ENCODE measurements at regions not wholly inside any gene's neighbourhood (a gene's known extent, or its start where the extent isn't known, plus 50 kb on each side); places are given as distances from the start of the nearest gene placed in this dataset.

- no peaks in the 10 kb centered on the region for H3K9me3 ChIP-seq
- no peak overlapping the region for H3K27ac ChIP-seq
- no peaks in the 10 kb centered on the region for H3K27me3 ChIP-seq
- no peak for DNase-seq
- TF ChIP-seq CTCF (IDR thresholded peaks at IDR 0.05) (no peak), POLR2A (IDR thresholded peaks at IDR 0.05) (no peak)
- intact Hi-C loops (cut with DNase I; ENCODE audit: low total_unique reads): no loop called here
- H3K4me1 ChIP-seq: no peaks in the 10 kb centered on the region
- no peaks in the 10 kb centered on the region for H3K36me3 ChIP-seq
- H3K4me3 ChIP-seq: no peak overlapping the region
Measured at GRCh38 chr2:144234542-144234871, 285.4 kb downstream of the ZEB2 start.

GRCh38 chr2:144233733-144234541, 286.0 kb downstream of the ZEB2 start:
- Histone ChIP-seq H3K36me3 (no peaks in the 10 kb centered on the region), H3K4me3 (no peak overlapping the region), H3K27me3 (no peaks in the 10 kb centered on the region), H3K4me1 (no peaks in the 10 kb centered on the region), H3K9me3 (no peaks in the 10 kb centered on the region), H3K27ac (no peak overlapping the region)
- intact Hi-C loops (cut with DNase I; ENCODE audit: low total_unique reads): no loop called here
- TF ChIP-seq CTCF (IDR thresholded peaks at IDR 0.05) (no peak), POLR2A (IDR thresholded peaks at IDR 0.05) (no peak)
- DNase-seq: no peak

DNA sequence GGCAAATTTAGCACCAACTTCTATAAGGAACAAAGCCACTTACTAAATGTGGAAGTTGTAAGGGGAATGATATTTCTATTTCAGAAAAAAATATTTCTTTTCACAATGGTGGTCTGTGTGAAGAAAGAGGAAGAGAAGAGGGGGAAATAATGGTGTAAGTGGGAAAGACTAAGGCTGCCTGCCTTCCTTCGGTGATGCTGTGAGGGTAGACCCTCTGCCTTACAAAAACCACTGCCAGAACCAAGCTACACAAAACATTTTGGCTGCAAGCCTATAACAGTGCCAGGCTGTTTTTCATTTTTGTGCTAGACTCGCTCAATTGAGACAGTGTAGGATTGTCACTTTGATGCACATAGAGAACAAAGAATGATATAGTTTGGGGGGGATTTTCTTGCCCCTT, 286.6 kb downstream of the ZEB2 start:
- H3K27me3 ChIP-seq: no peaks in the 10 kb centered on the region
- intact Hi-C loops (cut with DNase I; ENCODE audit: low total_unique reads): no loop called here
- H3K9me3 ChIP-seq: no peaks in the 10 kb centered on the region
- no peaks in the 10 kb centered on the region for H3K4me1 ChIP-seq
- no peak for TF ChIP-seq POLR2A (IDR thresholded peaks at IDR 0.05)
- no peak for TF ChIP-seq CTCF (IDR thresholded peaks at IDR 0.05)
- no peak for DNase-seq
- H3K36me3 ChIP-seq: no peaks in the 10 kb centered on the region
- H3K27ac ChIP-seq: no peak overlapping the region
- no peak overlapping the region for H3K4me3 ChIP-seq

DNA sequence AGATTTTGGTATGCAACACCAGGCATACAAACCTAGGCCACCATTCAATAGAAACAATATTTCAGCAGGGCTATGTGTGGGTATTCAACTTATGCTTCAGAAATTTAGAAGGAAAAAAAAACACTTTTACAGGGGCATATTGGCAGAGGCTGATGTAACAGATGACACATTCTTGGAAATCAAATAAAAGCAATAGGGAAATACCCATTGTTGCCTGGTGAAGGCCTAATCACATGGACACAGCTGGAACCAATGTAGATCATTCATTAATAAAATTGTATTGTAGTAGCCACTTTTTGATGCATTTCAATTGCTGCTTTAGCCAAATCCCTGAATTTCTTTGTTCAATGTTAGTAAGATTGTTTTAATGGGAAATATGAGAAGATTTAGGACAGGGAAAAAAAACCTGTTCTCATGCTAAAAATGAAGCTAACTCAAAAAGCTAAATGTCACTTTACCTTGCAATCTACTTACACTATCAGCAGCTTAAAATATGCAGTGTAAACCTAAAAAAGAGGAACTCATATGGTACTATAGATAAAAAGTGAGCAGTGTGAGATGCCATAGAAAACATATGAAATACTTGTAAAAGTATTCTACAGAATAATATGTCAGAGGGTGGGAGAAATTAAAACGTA, 289.4 kb downstream of the ZEB2 start:
- Histone ChIP-seq H3K9me3 (no peaks in the 10 kb centered on the region), H3K27ac (no peak overlapping the region), H3K4me3 (no peak overlapping the region), H3K4me1 (no peaks in the 10 kb centered on the region), H3K36me3 (no peaks in the 10 kb centered on the region), H3K27me3 (no peaks in the 10 kb centered on the region)
- DNase-seq: no peak
- TF ChIP-seq CTCF (IDR thresholded peaks at IDR 0.05) (no peak), POLR2A (IDR thresholded peaks at IDR 0.05) (no peak)
- intact Hi-C loops (cut with DNase I; ENCODE audit: low total_unique reads): no loop called here

DNA sequence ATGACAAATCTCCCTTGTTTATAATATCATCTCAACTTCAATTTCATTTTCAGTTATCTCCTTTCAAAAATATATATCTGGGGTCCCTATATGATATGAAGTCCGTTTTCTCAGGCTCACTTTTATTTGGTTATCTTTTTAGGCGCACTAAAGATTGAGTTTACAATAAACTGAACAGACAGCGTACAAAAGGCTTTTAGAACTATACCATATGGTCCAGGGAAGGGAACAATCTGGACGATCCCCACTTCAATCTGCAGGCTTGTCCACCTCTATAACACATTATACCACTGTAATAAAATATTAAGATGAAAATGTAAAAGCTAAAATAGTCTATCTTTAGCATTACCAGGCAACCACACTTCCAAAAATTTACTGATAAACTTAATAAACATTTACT, 289.9 kb downstream of the ZEB2 start:
- no peaks in the 10 kb centered on the region for H3K9me3 ChIP-seq
- H3K4me3 ChIP-seq: no peak overlapping the region
- no peaks in the 10 kb centered on the region for H3K4me1 ChIP-seq
- no peak for DNase-seq
- no peaks in the 10 kb centered on the region for H3K27me3 ChIP-seq
- TF ChIP-seq POLR2A (IDR thresholded peaks at IDR 0.05) (no peak), CTCF (IDR thresholded peaks at IDR 0.05) (no peak)
- intact Hi-C loops (cut with DNase I; ENCODE audit: low total_unique reads): no loop called here
- H3K36me3 ChIP-seq: no peaks in the 10 kb centered on the region
- H3K27ac ChIP-seq: no peak overlapping the region

All from uterus (tissue), 3 donors.